ENCODE measurements at regions not wholly inside any gene's neighbourhood (a gene's known extent, or its start where the extent isn't known, plus 50 kb on each side); places are given as distances from the start of the nearest gene placed in this dataset.

- no TSS peak for BruUV-seq (replicated peaks)
- CTCF ChIA-PET: no interaction called here
Observed at GRCh38 chr1:185663771-185664296, 70.4 kb upstream of the HMCN1 start.

GRCh38 chr1:185663332-185663731 is 70.9 kb upstream of the HMCN1 start:
- H2AFZ ChIP-seq (ENCODE audit: low read length): no peak overlapping the region
- no peaks in the 10 kb centered on the region for H3K27me3 ChIP-seq (ENCODE audit: low read length)
- no peak overlapping the region for H3K27ac ChIP-seq (ENCODE audit: low read length)
- no peaks in the 10 kb centered on the region for H3K79me2 ChIP-seq (ENCODE audit: low read length)
- H3K4me1 ChIP-seq (ENCODE audit: insufficient read depth, low read length): no peaks in the 10 kb centered on the region
- ChIA-PET CTCF (no interaction called here), POLR2A (ENCODE audit: unreplicated experiment) (no interaction called here)
- no peaks in the 10 kb centered on the region for H3F3A ChIP-seq (ENCODE audit: low read length, unreplicated experiment)
- TF ChIP-seq EZH2 (IDR thresholded peaks at IDR 0.05; ENCODE audit: low read length, unreplicated experiment) (no peak), EZH2phosphoT487 (IDR thresholded peaks at IDR 0.05; ENCODE audit: borderline replicate concordance, low read length) (no peak), CTCF (conservative IDR thresholded peaks at IDR 0.05; ENCODE audit: low read depth, low read length) (no peak)
- H3K9ac ChIP-seq (ENCODE audit: low read length): no peak overlapping the region
- ATAC-seq (no peak), DNase-seq (no peak)
- no peaks in the 10 kb centered on the region for H3K9me2 ChIP-seq (replicated peaks; ENCODE audit: low read length)
- H4K20me1 ChIP-seq (ENCODE audit: low read length): no peaks in the 10 kb centered on the region
- H3K9me3 ChIP-seq (ENCODE audit: low read length): no peaks in the 10 kb centered on the region
- H3K4me3 ChIP-seq (ENCODE audit: low read length): no peak overlapping the region
- H3K4me2 ChIP-seq (ENCODE audit: low read length): no peak overlapping the region
- BruUV-seq (replicated peaks): no TSS peak
- intact Hi-C loops (cut with micrococcal nuclease): no loop called here
- H3K36me3 ChIP-seq (ENCODE audit: low read depth, low read length): no peaks in the 10 kb centered on the region

More at GRCh38 chr1:185663771-185664296, 70.4 kb upstream of the HMCN1 start:
- POLR2A ChIA-PET (ENCODE audit: unreplicated experiment): interaction anchor here (0.6 kb wide), 1 partner anchor 171 kb away, joined by 3 read pairs; no protein-coding TSS in a partner anchor
- Histone ChIP-seq H3K4me1 (ENCODE audit: insufficient read depth, low read length) (no peaks in the 10 kb centered on the region), H3K9ac (ENCODE audit: low read length) (no peak overlapping the region), H3K27me3 (ENCODE audit: low read length) (no peaks in the 10 kb centered on the region), H4K20me1 (ENCODE audit: low read length) (no peaks in the 10 kb centered on the region), H3K9me3 (ENCODE audit: low read length) (no peaks in the 10 kb centered on the region), H3K4me3 (ENCODE audit: low read length) (no peak overlapping the region), H3F3A (ENCODE audit: low read length, unreplicated experiment) (no peaks in the 10 kb centered on the region), H3K4me2 (ENCODE audit: low read length) (no peak overlapping the region), H2AFZ (ENCODE audit: low read length) (no peak overlapping the region), H3K79me2 (ENCODE audit: low read length) (no peaks in the 10 kb centered on the region), H3K9me2 (replicated peaks; ENCODE audit: low read length) (no peaks in the 10 kb centered on the region), H3K36me3 (ENCODE audit: low read depth, low read length) (no peaks in the 10 kb centered on the region), H3K27ac (ENCODE audit: low read length) (no peak overlapping the region)
- DNase-seq (no peak), ATAC-seq (no peak)
- intact Hi-C loops (cut with micrococcal nuclease): no loop called here
- TF ChIP-seq EZH2phosphoT487 (IDR thresholded peaks at IDR 0.05; ENCODE audit: borderline replicate concordance, low read length) (no peak), CTCF (conservative IDR thresholded peaks at IDR 0.05; ENCODE audit: low read depth, low read length) (no peak), EZH2 (IDR thresholded peaks at IDR 0.05; ENCODE audit: low read length, unreplicated experiment) (no peak)

- Histone ChIP-seq H3K27ac (ENCODE audit: low read length) (no peak overlapping the region), H3K4me3 (ENCODE audit: low read length) (no peak overlapping the region), H3K9me3 (ENCODE audit: low read length) (no peaks in the 10 kb centered on the region), H2AFZ (ENCODE audit: low read length) (no peak overlapping the region), H3K9me2 (replicated peaks; ENCODE audit: low read length) (no peaks in the 10 kb centered on the region), H3K4me2 (ENCODE audit: low read length) (no peak overlapping the region), H3K4me1 (ENCODE audit: insufficient read depth, low read length) (no peaks in the 10 kb centered on the region), H3F3A (ENCODE audit: low read length, unreplicated experiment) (no peaks in the 10 kb centered on the region), H3K36me3 (ENCODE audit: low read depth, low read length) (no peaks in the 10 kb centered on the region), H3K79me2 (ENCODE audit: low read length) (no peaks in the 10 kb centered on the region), H3K9ac (ENCODE audit: low read length) (no peak overlapping the region), H4K20me1 (ENCODE audit: low read length) (no peaks in the 10 kb centered on the region), H3K27me3 (ENCODE audit: low read length) (no peaks in the 10 kb centered on the region)
- DNase-seq: no peak
- BruUV-seq (replicated peaks): no TSS peak
- POLR2A ChIA-PET (ENCODE audit: unreplicated experiment): no interaction called here
- TF ChIP-seq CTCF (conservative IDR thresholded peaks at IDR 0.05; ENCODE audit: low read depth, low read length): no peak
- no peak for TF ChIP-seq EZH2 (IDR thresholded peaks at IDR 0.05; ENCODE audit: low read length, unreplicated experiment)
- no peak for TF ChIP-seq EZH2phosphoT487 (IDR thresholded peaks at IDR 0.05; ENCODE audit: borderline replicate concordance, low read length)
- no peak for ATAC-seq
- intact Hi-C loops (cut with micrococcal nuclease): no loop called here
- CTCF ChIA-PET: no interaction called here
Observed at GRCh38 chr1:185661971-185662370, 72.2 kb upstream of the HMCN1 start.

Measured in PC-3 (cell line).